ENCODE measurements at regions not wholly inside any gene's neighbourhood (a gene's known extent, or its start where the extent isn't known, plus 50 kb on each side); places are given as distances from the start of the nearest gene placed in this dataset.

GRCh38 chr5:79898611-79899010 is 92.5 kb downstream of the MTX3 start:
- Histone ChIP-seq H3K36me3 (no peaks in the 10 kb centered on the region), H3K27me3 (peaks cover 11% of the 10 kb centered on the region), H3K4me3 (no peak overlapping the region), H3K27ac (no peak overlapping the region), H3K4me1 (no peaks in the 10 kb centered on the region), H3K9me3 (no peaks in the 10 kb centered on the region)
- no peak for ATAC-seq
- no peak for DNase-seq
- intact Hi-C loops (cut with DNase I), result no loop called here
- no peak for TF ChIP-seq CTCF (IDR thresholded peaks at IDR 0.05)

GRCh38 chr5:79893976-79894375 is 97.1 kb downstream of the MTX3 start:
- Histone ChIP-seq H3K4me1 (no peaks in the 10 kb centered on the region), H3K9me3 (no peaks in the 10 kb centered on the region), H3K36me3 (no peaks in the 10 kb centered on the region), H3K27ac (no peak overlapping the region), H3K4me3 (no peak overlapping the region), H3K27me3 (peaks cover 13% of the 10 kb centered on the region)
- DNase-seq, result no peak
- no peak for TF ChIP-seq CTCF (IDR thresholded peaks at IDR 0.05)
- no peak for ATAC-seq
- intact Hi-C loops (cut with DNase I), result no loop called here

- no peaks in the 10 kb centered on the region for H3K9me3 ChIP-seq
- peaks cover 13% of the 10 kb centered on the region for H3K27me3 ChIP-seq
- intact Hi-C loops (cut with DNase I), result no loop called here
- H3K27ac ChIP-seq, result no peak overlapping the region
- no peak overlapping the region for H3K4me3 ChIP-seq
- DNase-seq (no peak), ATAC-seq (no peak)
- H3K36me3 ChIP-seq, result no peaks in the 10 kb centered on the region
- TF ChIP-seq CTCF (IDR thresholded peaks at IDR 0.05), result no peak
- H3K4me1 ChIP-seq, result no peaks in the 10 kb centered on the region
Observed at GRCh38 chr5:79893485-79893884, 97.6 kb downstream of the MTX3 start.

- TF ChIP-seq CTCF (IDR thresholded peaks at IDR 0.05), result no peak
- H3K4me3 ChIP-seq, result no peak overlapping the region
- H3K4me1 ChIP-seq, result no peaks in the 10 kb centered on the region
- H3K9me3 ChIP-seq, result no peaks in the 10 kb centered on the region
- no peak for ATAC-seq
- no peaks in the 10 kb centered on the region for H3K36me3 ChIP-seq
- H3K27me3 ChIP-seq, result peaks cover 13% of the 10 kb centered on the region
- DNase-seq, result no peak
- H3K27ac ChIP-seq, result no peak overlapping the region
- intact Hi-C loops (cut with DNase I), result no loop called here
Observed at GRCh38 chr5:79890930-79891249, 100.2 kb downstream of the MTX3 start.

- no peak for TF ChIP-seq CTCF (IDR thresholded peaks at IDR 0.05)
- intact Hi-C loops (cut with DNase I), result no loop called here
Observed at GRCh38 chr5:79890119-79890929, 100.7 kb downstream of the MTX3 start.

GRCh38 chr5:79888643-79889042 is 102.4 kb downstream of the MTX3 start:
- Histone ChIP-seq H3K4me1 (no peaks in the 10 kb centered on the region), H3K27me3 (peaks cover 6% of the 10 kb centered on the region), H3K9me3 (no peaks in the 10 kb centered on the region), H3K36me3 (no peaks in the 10 kb centered on the region), H3K27ac (no peak overlapping the region), H3K4me3 (no peak overlapping the region)
- no peak for DNase-seq
- intact Hi-C loops (cut with DNase I), result no loop called here
- ATAC-seq, result no peak
- TF ChIP-seq CTCF (IDR thresholded peaks at IDR 0.05), result no peak

More at GRCh38 chr5:79890119-79890929, 100.7 kb downstream of the MTX3 start:
- Histone ChIP-seq H3K27ac (no peak overlapping the region), H3K4me1 (no peaks in the 10 kb centered on the region), H3K9me3 (no peaks in the 10 kb centered on the region), H3K27me3 (peaks cover 13% of the 10 kb centered on the region), H3K36me3 (no peaks in the 10 kb centered on the region), H3K4me3 (no peak overlapping the region)
- no peak for ATAC-seq
- DNase-seq, result no peak
